RKO (cell line): ENCODE measurements at regions not wholly inside any gene's neighbourhood (a gene's known extent, or its start where the extent isn't known, plus 50 kb on each side); places are given as distances from the start of the nearest gene placed in this dataset.

Experiments
- DNase-seq: peaks from one replicate; pipeline ENCODE4 v3.0.0-alpha.2; 2016; ENCODE audit warnings: low spot score

DNA sequence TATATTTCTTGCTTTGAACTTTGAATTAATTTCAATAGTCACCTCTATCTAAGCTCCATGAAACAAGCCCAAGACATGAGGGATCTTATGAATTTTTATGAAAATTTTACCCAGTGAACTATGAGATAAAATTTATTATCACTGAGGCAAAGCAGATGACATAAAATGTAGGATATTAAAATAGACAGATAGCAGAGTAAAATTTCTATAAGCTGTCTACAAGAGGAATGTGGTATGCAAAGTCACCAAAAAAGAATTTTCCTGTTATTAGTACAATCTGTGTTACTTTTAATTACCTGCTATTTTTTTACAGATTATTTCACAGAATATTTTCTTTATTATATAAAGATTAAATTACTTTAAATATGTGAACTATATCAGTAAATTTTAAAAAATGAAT lies 2312.6 kb downstream of the PCDH9 start:
- no peak for DNase-seq

DNA sequence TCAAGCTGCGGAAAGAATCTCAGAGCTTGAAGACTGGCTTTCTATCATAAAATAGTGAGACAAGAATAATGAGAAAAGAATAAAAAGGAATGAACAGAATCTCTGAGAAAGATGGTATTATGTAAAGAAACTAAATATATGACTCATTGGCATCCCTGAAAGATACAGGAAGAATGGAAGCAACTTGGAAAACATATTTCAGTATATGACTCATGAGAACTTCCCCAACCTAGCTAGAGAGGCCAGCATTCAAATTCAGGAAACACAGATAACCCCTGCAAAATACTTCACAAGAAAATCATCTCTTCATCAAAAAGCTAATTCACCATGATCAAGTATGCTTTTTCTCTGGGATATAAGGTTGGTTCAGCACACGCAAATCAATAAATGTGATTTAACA lies 2318.0 kb downstream of the PCDH9 start:
- DNase-seq = peak; percentile 48

DNA sequence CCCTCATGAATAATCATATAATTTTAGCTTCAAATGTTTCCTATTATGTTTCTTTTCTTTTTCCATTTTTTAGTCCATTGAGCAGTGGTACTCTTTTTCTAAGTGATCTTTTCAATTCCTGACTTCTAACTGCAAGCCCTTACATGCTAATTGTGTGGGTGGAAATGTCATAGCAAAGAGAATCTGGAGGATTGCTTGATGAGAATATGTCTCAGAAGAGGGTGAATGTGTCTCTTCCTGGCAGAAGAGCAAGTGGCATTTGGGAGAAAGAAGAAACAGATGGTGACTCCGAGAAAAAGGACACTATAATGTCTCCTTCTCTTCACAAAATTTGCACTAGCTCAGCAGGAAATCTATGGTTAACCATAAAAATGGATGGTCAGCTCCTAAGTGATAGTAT lies 2320.0 kb downstream of the PCDH9 start:
- DNase-seq = no peak

DNA sequence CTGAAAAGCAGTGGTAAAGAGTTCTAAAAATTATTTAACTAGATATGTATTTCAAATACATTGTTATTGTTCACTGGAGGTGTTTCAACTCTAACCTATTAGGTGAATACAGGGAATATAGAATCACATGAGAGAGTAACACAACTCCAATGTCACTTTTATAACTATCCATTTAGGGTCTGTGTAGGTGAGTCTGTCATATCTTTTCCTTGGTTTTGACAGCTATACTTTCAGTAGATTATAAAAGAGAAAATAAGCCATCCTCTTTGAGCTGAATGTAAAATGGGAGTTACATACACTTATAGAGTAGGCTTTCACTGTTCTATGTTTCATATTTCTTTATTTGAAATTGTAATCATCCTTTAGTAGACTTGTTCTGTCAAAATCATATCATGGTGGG lies 2321.0 kb downstream of the PCDH9 start:
- DNase-seq = no peak

DNA sequence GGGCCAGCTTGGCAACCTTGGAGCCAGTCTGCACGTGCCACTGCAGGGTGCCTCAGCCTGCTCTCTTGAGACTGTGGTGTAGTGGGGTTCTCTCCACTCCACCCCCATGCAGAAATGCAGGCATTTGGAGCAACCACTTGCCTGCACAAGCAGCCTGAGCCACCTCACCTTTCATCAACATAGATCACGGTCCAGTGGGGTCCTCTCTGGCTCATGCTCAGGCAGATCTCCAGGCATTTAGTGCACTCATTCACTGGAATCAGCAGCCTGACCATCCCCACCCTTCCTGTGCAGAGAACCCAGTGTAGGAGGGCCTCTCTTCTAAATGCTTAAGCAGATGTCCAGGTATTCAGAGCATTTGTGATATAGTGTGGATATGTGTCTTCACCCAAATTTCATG lies 2330.1 kb downstream of the PCDH9 start:
- no peak for DNase-seq

DNA sequence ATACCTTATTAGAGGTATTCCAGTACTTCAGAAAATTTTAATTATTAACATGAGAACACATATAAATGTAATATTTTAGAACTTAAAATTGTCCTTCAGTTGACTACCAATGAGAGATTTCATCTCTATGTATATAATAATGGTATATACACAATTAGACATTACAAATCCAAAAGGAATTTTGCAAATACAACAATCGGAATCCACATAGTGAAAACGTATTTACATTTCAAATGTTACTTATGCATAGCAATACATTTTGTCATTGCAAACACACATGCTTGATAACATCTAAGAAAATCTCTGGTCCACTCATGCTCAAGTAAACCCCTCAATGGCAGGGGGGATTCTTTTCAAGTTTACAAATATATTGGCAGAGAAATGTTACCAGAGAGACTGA lies 2345.2 kb downstream of the PCDH9 start:
- no peak for DNase-seq

DNA sequence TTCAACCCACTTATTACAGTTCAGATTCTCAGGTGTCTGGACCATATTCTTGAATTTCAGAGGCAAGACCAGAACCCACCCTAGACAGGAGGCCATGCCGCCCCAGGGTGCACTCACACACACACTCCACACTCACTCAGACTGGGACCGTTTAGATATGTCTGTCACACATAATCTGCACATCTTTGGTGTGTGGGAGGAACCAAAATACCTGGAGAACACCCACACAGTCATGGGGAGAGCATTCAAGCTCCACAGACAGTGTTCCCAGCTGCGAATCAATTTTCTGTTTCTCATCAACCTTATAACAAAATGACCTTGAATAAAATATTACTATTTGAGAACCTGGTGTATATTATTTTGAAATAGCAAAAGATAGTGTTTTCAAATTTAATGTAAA lies 2353.0 kb downstream of the PCDH9 start:
- DNase-seq = no peak

DNA sequence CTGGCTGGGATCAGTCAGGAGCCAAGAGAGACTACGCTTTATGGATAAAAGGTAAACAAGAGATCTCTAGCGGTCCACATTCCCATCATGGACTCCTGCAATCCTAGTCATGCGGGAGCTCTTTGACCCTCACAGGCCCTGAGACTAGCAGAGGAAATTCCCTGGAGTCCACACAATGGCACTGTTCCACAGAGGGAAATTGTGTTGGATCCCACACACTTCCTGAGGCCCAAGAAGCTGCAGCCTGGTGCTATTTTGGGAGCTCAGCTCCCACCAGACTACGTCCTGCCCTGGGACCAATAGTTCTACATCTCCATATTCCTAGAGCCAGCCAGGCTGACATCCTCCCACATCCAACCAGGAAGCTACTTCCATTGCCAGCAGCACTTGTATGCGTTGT lies 2358.4 kb downstream of the PCDH9 start:
- no peak for DNase-seq

DNA sequence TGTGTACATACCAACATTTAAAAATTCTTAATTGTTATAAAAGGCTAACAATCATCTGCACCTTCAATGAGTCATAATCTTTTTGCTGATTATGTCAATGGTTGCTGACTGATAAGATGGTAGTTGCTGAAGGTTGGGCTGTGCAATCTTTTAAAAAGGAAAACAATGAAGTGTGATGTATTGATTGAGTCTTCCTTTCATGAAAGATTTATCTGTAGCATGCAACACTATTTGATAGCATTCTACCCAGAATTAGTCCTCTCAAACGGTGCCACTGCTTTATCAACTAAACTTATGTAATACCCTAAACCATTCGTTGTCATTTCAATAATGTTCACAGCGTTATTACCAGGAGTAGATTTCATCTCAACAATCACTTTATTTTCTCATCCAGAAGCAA lies 2360.6 kb downstream of the PCDH9 start:
- no peak for DNase-seq

DNA sequence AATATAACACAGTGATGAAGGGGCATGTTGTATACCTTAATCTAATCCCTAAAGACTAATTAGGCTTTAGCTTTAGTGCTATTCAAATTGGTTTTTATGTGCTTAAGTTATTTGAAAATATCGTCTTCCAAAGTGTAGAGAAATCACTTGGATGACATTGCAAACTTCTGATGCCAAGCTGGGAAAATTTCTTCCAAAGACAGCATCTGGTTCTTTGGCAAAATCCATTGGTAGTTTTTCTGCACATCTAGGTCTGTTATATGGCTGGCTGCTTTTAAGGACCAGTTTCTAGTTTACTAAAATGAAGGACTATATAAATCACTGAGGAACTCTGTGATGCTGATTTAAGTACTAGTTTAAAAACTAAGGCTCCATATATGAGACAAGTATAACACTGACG lies 2362.3 kb downstream of the PCDH9 start:
- DNase-seq = no peak

DNA sequence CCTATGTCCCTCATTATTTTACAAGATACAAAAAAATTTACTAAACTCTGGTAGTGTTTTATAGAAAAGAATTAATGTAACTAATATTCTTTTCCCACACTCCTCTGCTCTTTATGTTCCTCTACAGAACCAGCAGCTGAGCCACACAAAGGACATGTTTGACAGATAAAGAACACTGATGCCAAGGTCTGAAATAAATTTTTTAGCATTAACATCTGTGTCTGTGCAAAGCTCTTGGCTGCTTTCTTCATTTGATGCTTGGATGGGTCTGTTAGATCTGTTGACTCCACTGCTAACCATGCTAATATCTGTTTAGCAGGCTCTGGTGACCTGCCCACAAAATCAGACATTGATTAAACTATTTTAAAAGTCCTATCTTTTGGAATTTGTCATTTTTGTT lies 2363.8 kb downstream of the PCDH9 start:
- no peak for DNase-seq

DNA sequence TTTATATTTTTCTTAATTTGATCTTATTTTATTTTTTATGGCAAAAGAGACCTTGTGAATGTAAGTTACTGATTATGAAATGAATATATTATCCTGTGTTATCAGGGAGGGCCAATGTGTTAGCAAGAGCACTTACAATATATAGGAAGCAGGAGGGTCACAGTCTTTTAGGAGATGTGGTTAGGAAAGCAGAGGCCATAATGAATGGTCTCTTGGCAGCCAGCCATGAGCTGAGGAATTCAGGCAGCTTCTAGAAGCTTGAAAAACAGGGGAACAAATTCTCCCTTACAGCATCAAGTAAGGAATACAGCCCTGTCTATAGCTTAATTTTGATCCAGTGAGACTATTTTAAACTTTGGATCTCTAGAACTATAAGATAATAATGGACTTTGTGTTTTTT lies 2374.6 kb downstream of the PCDH9 start:
- DNase-seq = no peak

DNA sequence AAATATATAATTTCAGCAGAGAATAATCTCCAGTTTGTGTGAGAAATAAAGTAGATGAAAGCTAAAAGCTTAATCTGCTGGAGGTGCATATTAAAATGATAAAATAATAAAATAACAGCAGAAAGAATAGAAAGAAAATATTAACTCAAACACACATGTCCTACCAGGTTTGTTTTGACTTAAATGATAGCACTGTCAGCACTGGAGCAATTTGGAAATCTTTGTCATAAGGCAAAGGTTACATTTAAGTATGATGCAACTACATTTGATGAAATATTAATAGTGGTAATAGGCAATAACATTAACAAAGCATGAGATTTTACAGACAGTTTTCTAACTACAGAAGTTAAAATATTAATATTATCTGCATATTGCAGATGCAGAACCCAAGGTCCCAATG lies 2380.1 kb downstream of the PCDH9 start:
- DNase-seq = no peak

DNA sequence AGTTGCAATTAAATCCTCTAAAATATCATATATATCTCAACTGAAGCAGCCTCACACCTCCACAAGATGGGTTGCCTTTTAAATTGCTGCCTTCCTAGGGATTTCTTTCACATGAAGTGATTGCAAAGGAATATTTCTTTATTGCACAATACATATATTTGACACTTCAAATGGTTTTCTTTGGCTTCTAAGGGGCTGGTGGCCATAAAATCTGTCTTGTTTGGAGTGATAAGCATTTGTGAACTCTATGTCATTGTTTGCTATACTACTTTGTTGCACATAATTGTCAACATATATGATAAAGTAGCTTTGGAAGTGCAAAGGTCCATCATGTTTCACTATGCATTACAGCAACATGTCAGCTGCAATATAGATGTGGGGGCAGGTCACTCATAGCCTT lies 2380.9 kb downstream of the PCDH9 start:
- no peak for DNase-seq

DNA sequence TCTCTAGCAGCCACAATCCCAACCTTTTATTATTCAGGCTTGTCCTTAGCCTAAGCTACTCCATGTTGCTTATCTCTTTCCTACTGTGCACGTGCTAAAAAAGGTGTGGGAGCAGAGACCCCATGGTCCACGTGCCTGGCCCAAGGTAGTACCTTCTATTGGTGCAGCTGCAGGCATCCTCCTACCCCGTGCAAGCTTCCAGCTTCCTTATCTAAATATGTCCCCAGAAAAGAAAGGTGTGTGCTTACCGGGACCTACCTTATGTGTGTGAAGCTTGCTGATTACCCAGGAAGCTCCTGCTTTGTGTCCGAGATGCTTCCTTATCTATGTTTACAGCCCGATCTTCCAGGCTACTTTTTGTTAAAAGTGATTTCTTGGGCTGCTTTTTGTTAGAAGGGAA lies 2382.4 kb downstream of the PCDH9 start:
- no peak for DNase-seq

DNA sequence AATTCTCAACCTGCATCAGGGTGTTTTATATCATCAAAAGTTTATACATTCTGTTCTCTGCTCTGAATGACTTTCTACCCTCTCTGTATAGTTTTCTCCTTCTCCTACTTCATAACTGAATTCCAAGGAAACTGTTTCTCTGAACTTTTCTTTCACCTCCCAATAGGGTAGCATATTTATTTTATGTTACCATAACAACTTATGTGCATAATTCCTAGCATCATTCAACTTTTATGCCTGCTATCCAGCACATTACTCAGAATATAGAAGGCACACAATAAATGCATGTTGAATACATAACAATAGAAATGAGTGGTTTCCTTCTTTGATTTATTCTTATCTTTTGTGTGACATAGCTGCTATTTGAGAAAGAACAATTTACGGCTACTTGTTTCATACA lies 2385.0 kb downstream of the PCDH9 start:
- no peak for DNase-seq

DNA sequence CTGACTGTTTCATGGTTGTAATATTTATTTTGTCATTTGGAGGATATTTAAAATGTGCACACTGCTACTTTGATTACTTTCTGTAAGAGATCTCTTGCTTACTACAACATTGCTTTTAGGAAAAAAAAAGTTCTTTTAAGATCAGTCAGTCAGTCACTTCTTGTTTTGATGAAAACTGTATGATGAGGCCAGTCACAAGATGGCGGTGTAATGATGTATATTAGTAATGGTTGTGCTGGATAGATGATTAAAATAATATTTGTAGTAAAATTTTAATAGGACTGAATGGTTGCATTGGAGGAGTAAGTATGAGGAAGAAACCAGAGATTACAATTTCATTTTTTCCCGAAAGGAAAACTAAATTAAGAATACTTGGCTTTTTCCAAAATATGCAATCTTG lies 2411.1 kb downstream of the PCDH9 start:
- no peak for DNase-seq

DNA sequence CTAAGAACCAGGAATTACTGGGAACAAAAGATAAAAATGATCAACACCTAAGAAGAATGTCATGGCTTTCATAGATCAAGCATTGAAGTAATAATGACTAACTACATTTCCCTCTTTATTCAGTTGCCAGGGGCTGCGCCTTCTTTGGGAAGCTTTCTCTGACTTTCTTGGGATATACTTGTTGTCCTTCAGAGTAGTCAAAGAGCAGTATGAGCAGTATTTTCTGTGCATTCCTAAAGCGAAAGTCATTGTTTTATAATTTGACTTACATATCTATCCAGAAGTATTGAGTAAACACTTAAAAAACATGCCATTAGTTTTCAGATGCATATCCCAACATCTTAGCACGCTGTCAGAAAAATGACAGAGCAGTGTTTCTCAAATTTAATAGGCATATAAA lies 2412.4 kb downstream of the PCDH9 start:
- DNase-seq = no peak

DNA sequence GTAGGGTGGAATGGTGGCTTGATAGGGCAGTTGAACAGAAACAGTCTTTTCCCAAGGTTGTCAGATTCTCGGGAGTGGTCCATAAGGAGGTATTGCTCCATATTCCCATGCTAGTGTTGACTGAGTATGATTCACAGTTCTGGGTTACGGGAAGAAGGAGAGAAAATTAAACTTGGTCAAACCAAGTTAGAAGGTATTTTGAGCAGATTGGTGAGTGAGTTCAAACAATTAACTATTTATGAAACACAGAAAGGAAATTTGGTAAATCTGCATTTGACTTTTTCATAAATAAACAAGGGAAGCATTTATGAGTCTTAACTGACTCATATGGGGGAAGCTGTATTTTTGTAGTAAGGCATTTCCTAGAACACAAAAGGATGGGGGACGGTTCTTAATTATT lies 2419.4 kb downstream of the PCDH9 start:
- DNase-seq = no peak

DNA sequence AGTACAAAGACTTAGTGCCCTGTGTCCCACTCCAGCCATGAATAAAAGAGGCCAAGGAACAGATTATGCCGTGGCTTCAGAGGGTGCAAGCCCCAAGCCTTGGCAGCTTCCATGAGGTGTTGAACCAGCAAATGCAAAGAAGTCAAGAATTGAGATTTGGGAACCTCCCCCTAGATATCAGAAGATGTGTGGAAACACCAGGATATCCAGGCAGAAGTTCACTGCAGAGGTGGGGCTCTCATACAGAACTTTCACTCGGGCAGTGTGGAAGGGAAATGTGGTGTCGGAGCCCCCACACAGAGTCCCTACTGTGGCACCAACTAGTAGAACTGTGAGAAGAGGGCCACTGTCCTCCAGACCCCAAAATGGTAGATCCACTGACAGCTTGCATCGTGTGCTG lies 2421.4 kb downstream of the PCDH9 start:
- no peak for DNase-seq

DNA sequence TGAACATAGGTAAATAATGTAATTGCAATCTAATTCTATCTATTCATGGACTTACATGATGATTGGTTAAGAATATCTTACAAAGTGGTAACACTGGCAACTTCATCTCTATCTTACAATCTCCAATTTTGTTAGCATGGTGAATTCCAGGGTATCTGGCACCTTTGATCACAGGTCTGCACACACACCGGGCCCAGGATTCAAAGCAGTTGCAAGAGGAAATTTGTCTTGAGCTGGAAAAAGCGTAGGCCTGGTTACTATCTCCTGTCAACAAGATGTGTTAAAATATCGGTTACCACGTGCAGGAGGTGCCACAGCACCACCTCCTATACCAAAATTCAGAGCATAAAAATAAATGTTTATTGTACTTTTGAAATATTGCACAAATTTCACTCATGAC lies 2428.4 kb downstream of the PCDH9 start:
- no peak for DNase-seq

DNA sequence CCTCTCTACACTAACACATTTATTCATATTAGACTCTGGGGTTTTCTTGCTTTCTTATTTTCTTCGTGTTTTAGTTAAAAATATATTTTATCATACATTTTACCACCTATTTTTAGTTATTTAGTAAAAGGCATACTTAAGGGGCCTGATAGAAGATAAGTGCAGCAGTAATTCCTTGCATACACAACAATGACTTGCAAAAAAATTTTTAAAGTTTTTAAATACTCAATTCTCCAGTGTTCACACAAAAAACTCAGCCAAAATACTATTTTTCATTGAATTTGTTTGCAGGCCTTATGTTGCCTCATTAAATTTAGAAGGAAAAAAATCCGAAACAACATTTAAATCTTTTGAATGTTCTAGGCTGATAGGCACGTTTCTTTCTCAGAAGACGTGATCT lies 2431.7 kb downstream of the PCDH9 start:
- DNase-seq = no peak

DNA sequence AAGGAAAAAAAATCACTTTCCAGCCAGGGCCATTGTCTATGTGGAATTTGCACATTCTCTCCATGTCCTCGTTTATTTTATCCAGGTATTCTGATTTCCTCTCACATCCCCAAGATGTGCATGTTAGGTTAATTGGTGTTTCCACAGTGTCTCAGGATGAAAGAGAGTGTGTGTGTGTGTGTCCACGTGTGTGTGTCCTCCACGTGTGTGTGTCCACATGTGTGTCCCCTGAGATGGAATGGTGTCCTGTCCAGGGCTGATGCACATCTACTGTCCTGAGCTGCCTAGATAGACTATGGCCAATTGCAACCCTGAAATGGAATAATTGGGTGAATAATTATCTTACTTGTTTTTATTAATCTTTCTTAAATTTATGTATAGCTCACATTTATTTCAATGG lies 2436.5 kb downstream of the PCDH9 start:
- no peak for DNase-seq

DNA sequence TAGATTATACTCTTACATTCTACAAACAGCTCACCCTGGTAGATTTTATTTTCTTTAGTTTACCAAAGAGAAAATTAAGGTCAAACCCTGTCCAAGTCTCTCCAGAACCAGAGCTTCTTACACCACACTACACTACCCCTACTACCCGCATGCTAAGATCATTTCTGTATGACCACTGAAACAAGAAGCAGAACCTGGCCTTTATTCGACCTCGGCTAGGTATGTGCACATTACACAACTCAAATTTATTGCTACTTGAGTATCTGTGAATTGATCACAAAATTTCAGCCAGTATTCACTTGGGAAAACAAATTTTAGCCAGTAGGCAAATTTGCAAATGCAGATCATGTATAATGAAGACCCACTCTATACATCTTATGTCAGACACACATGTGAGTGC lies 2437.0 kb downstream of the PCDH9 start:
- DNase-seq = no peak

DNA sequence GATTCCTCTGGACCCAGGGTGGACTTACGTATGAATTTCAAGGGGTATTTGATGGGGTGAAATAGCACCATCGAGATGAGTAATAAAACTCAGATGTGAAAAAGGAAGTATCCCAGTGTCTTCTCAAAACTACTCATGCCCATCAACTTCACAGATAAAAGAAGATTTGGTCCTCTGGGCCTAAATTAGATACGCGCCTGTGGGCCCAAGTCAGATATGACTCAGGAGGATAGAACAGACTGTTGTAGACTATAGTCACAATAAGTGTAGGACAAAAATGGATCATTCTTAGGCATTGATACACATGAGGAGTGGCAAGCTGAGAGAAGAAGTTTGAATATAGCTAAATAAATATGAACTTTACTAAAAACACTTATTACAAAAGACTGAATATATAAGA lies 2438.8 kb downstream of the PCDH9 start:
- no peak for DNase-seq

DNA sequence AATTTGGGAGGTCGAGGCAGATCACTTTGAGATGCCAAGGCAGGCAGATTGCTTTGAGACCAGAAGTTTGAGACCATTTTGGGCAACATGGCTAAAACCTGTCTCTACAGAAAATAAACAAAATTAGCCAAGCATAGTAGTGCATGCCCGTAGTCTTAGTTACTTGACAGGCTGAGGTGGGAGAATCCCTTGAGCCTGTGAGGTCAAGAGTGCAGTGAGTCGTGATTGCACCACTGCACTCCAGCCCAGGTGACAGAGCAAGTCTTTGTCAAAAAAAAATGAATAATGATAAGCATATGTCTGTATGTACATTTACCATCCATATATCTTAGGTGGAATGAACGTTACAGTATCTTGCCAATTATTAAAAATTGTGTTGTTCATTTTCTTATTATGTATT lies 2447.7 kb downstream of the PCDH9 start:
- DNase-seq = peak; percentile 12
